Activated CD8-positive, alpha-beta memory T cell treated with anti-CD3 and anti-CD28 coated beads, Interleukin-2, amount 10 ng/mL, durations not matched to agents 7 days and 5 days (primary cell): ENCODE measurements at regions not wholly inside any gene's neighbourhood (a gene's known extent, or its start where the extent isn't known, plus 50 kb on each side); places are given as distances from the start of the nearest gene placed in this dataset.
A peak's percentile ranks its signal among the peaks of the same experiment; 100 is the strongest.

Experiments
- ATAC-seq: fragments of 150-1000 bp; cut with Tn5 transposase; one replicate; pipeline ENCODE4 v1.10.0; 2021; ENCODE audit warnings: moderate library complexity
- CTCF ChIA-PET: fragments of 350-600 bp; sonication (Branson Sonifier 250); formaldehyde crosslinking; loops from one replicate; lab custom pipeline; 2021; ENCODE audit warnings: antibody characterized with exemption; lab: Charles Lee
- DNase-seq: peaks from one replicate; pipeline ENCODE4 v3.0.0-alpha.2; 2020
- H3K27ac Mint-ChIP-seq: one replicate; pipeline ENCODE4 v1.8.0; 2021; ENCODE audit warnings: mild to moderate bottlenecking, mixed read lengths
- H3K27me3 Mint-ChIP-seq: one replicate; pipeline ENCODE4 v1.8.0; 2021; ENCODE audit warnings: mixed read lengths
- H3K36me3 Mint-ChIP-seq: one replicate; pipeline ENCODE4 v1.8.0; 2021; ENCODE audit warnings: mild to moderate bottlenecking, mixed read lengths
- H3K4me1 Mint-ChIP-seq: one replicate; pipeline ENCODE4 v1.8.0; 2021; ENCODE audit warnings: mixed read lengths
- H3K4me3 Mint-ChIP-seq: one replicate; pipeline ENCODE4 v1.8.0; 2021; ENCODE audit warnings: mild to moderate bottlenecking, moderate library complexity, mixed read lengths
- H3K9me3 Mint-ChIP-seq: one replicate; pipeline ENCODE4 v1.8.0; 2022; ENCODE audit warnings: low read depth, mixed read lengths

DNA sequence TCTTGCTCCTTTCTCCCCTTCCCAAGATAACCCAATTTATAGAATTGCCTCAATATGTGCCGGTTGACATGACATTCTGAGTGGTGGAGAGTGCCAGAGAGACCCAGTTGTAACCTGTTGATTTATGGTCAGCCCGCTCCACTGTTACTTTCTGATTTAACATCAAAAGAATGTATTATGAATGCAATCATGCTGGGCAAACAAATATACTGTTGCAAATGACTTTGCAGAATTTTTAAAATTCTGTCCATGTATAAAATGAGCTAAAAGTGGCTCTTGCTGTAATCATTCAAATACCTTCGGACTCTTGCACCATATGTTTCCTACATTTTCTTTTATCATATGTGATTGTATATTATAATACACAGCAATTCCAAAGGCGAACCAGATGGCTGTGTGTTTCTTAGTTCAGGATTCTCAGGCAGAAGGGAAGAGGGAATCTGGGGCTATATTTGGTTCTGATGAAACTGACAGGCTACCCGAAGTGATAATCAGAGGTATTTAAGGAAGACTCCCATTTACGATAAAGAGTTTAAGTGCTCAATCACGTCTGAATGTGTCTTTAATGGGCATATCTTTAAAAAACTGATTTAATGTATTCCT lies 131.7 kb downstream of the CLCN4 start:
- no peak for DNase-seq
- CTCF ChIA-PET: no interaction called here
- Mint-ChIP-seq H3K9me3 (no peaks in the 10 kb centered on the region), H3K36me3 (no peaks in the 10 kb centered on the region), H3K27me3 (no peaks in the 10 kb centered on the region), H3K4me3 (no peak overlapping the region), H3K4me1 (no peaks in the 10 kb centered on the region), H3K27ac (no peak overlapping the region)
- no peak for ATAC-seq

DNA sequence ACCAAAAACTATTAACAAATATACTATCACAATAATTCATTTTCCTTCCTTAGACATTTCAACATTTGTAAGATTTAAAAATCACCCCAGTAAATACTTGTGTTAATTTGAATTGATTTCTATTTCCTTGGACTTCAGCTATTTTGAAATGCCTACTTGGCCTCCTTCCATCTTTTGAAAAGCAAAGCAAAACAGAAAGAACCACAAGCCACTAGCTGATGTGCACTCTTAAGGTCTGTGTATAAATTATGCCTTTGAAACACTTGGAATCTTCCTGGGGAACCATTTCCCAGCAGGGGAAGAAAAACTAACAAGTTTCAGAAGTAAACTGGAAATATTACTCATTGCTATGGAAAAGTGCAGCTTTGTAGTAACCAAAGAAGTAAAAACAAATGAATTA lies 139.8 kb downstream of the CLCN4 start:
- ATAC-seq: no peak
- H3K4me3 Mint-ChIP-seq: no peak overlapping the region

DNA sequence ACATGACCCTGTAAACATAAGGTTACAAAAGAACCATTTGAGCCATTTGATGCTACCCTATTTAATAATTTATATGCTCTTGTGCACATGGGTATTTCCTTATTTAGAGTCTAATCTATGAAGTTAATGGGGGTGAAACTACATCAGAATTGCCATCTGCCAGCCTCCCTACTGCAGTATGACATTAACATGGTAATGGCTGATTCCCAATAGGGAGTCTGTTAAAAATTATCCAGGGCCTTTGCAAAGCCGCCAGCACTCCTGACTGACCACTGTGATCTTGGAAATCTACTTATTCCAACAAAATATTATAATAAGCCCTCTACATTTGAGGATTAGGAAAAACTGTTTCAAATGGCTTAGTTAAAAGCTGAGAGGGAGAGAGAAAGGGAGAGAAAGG lies 153.7 kb downstream of the CLCN4 start:
- no peak overlapping the region for H3K4me3 Mint-ChIP-seq
- H3K4me1 Mint-ChIP-seq: no peaks in the 10 kb centered on the region
- H3K27ac Mint-ChIP-seq: no peak overlapping the region
- DNase-seq (no peak), ATAC-seq (no peak)
- H3K36me3 Mint-ChIP-seq: no peaks in the 10 kb centered on the region
- CTCF ChIA-PET: no interaction called here
- no peaks in the 10 kb centered on the region for H3K27me3 Mint-ChIP-seq
- no peaks in the 10 kb centered on the region for H3K9me3 Mint-ChIP-seq

More for the DNA sequence above, 139.8 kb downstream of the CLCN4 start:
- no peak overlapping the region for H3K27ac Mint-ChIP-seq
- no peaks in the 10 kb centered on the region for H3K27me3 Mint-ChIP-seq
- DNase-seq: no peak
- CTCF ChIA-PET: no interaction called here
- H3K36me3 Mint-ChIP-seq: no peaks in the 10 kb centered on the region
- H3K4me1 Mint-ChIP-seq: no peaks in the 10 kb centered on the region
- H3K9me3 Mint-ChIP-seq: no peaks in the 10 kb centered on the region

DNA sequence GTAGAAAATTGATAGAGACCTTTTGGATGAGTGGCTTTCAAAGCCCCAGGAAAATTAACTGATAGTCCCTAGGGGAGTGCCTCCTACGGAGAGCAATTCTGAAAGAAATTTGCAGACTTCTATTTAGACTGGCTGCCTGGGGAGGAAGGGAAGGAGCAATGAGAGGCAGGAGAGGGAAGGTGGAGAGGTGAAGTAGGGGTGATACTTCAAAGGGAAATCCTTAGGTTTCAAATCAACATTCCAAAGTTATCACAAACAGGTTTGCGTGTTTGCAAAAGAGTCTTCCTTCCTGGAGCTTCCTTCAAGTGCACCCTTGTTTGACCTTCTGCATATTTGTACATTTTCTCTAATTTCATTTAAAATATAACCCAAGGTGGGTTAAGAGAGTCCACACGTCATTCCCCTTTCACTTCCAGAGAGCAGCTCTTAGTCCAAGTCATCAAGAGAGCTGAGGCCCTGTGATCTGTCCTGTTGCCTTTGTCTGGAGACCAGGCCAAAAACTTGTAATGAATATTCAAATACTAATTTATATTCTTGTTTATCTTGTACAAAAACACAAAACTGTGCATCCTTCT lies 157.8 kb downstream of the CLCN4 start:
- H3K9me3 Mint-ChIP-seq: no peaks in the 10 kb centered on the region
- no peak overlapping the region for H3K4me3 Mint-ChIP-seq
- ATAC-seq: no peak
- no peaks in the 10 kb centered on the region for H3K27me3 Mint-ChIP-seq
- CTCF ChIA-PET: no interaction called here
- H3K27ac Mint-ChIP-seq: no peak overlapping the region
- no peak for DNase-seq
- H3K4me1 Mint-ChIP-seq: no peaks in the 10 kb centered on the region
- no peaks in the 10 kb centered on the region for H3K36me3 Mint-ChIP-seq

DNA sequence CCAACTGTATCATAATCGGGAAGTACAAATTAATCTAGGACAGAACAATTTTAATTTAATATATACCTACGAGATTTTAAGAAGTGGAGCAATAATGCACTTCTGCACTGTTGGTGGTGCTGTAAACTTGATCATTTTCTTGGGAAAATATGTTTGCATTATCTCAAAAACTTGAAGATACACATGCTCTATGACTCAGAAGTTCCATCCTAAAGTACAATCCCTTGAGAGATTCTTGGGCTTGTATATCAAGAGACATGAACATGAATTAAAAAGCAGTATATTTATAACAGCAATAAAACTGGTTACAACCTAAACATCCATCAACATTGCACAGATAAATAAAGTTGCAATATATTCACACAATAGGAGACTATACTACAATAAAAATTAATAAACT lies 168.8 kb downstream of the CLCN4 start:
- H3K4me3 Mint-ChIP-seq: no peak overlapping the region
- H3K36me3 Mint-ChIP-seq: no peaks in the 10 kb centered on the region
- CTCF ChIA-PET: no interaction called here
- no peaks in the 10 kb centered on the region for H3K4me1 Mint-ChIP-seq
- ATAC-seq (no peak), DNase-seq (no peak)
- H3K9me3 Mint-ChIP-seq: no peaks in the 10 kb centered on the region
- H3K27me3 Mint-ChIP-seq: no peaks in the 10 kb centered on the region
- H3K27ac Mint-ChIP-seq: no peak overlapping the region

DNA sequence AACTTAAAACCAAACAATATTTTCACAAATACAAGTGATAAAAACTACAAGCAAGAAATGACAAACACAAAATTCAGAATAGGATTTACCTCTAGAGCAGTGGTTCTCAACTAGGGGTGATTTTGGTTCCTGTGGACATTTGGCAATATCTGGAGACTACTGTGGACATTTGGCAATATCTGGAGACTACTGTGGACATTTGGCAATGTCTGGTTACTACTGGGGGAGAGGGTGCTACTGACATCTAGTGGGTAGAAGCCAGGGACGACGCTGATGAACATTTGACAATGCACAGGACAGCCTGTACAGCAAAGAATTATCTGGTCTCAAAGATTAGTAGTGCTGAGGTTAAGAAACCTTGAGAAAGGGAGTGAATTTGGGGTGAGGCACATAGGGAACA lies 169.8 kb downstream of the CLCN4 start:
- H3K4me3 Mint-ChIP-seq: no peak overlapping the region
- ATAC-seq: no peak
- CTCF ChIA-PET: no interaction called here

DNA sequence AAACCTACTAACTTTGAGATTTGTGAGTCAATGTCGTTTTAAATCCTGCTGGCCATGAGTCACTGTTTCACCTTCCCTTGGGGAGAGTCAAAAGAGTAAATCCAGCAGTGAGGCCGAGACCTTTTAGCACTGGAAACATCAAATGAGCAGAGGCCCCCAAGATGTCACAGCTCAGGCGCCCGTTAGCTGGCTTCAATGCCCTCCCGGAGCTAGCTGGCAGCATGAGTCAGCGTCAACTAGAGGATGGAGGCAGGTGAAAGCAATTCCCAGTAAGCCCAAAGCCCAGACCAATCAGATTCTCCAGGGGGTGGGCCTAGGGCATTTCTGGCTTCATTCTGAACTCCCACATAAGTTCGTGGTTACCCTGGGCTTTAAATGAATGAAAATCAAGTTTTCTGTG lies 170.9 kb downstream of the CLCN4 start:
- Mint-ChIP-seq H3K4me3 (no peak overlapping the region), H3K36me3 (no peaks in the 10 kb centered on the region), H3K27me3 (no peaks in the 10 kb centered on the region), H3K9me3 (no peaks in the 10 kb centered on the region), H3K4me1 (no peaks in the 10 kb centered on the region), H3K27ac (no peak overlapping the region)
- CTCF ChIA-PET: no interaction called here
- DNase-seq: no peak
- ATAC-seq: no peak

More for the DNA sequence above, 169.8 kb downstream of the CLCN4 start:
- DNase-seq: no peak
- Mint-ChIP-seq H3K36me3 (no peaks in the 10 kb centered on the region), H3K27ac (no peak overlapping the region), H3K27me3 (no peaks in the 10 kb centered on the region), H3K4me1 (no peaks in the 10 kb centered on the region), H3K9me3 (no peaks in the 10 kb centered on the region)

DNA sequence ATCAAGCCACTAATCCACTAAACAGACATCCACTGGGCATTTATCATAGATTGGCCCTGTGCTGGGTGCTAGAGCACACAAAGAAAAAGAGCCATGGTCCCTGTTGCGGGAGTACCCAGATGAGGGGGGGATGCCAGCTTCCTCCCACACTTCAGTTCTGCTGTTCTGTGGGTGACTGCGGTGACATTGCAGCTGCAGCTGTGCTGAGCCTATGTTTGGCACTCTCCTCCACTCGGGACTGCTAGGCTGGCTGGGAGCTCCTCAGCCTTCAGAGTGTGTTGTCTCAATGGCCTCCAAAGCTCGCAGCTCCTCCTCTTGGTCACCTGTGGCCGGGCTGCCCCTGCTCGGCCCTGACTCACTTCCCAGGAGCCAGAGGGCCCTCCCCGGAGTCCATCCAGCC lies 173.2 kb downstream of the CLCN4 start:
- no peak for ATAC-seq
- Mint-ChIP-seq H3K4me3 (no peak overlapping the region), H3K4me1 (no peaks in the 10 kb centered on the region)

DNA sequence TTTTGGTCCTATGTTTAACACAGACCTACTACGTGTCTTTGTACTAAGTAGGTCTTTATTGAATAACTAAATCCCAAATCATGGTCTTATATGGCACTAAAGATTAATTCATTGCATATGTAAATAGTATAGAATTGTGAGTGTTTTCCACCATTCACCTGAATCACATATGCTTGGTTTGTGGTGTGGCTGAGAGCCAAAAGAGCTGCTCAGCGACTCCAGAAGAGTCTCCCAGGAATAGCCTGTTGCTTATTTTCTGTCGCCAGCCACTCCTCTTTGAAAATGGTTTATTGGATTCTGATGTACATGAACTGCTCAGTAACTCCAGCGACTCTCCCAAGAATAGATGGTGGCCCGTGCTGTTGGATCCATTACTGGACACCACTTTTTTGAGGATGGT lies 184.5 kb downstream of the CLCN4 start:
- no peak for DNase-seq
- no peaks in the 10 kb centered on the region for H3K27me3 Mint-ChIP-seq
- CTCF ChIA-PET: no interaction called here
- H3K27ac Mint-ChIP-seq: no peak overlapping the region
- H3K36me3 Mint-ChIP-seq: no peaks in the 10 kb centered on the region
- H3K4me1 Mint-ChIP-seq: no peaks in the 10 kb centered on the region
- no peak overlapping the region for H3K4me3 Mint-ChIP-seq
- no peaks in the 10 kb centered on the region for H3K9me3 Mint-ChIP-seq
- ATAC-seq: no peak

More for the DNA sequence above, 173.2 kb downstream of the CLCN4 start:
- Mint-ChIP-seq H3K36me3 (no peaks in the 10 kb centered on the region), H3K9me3 (no peaks in the 10 kb centered on the region), H3K27me3 (no peaks in the 10 kb centered on the region), H3K27ac (no peak overlapping the region)
- CTCF ChIA-PET: no interaction called here
- DNase-seq: no peak

DNA sequence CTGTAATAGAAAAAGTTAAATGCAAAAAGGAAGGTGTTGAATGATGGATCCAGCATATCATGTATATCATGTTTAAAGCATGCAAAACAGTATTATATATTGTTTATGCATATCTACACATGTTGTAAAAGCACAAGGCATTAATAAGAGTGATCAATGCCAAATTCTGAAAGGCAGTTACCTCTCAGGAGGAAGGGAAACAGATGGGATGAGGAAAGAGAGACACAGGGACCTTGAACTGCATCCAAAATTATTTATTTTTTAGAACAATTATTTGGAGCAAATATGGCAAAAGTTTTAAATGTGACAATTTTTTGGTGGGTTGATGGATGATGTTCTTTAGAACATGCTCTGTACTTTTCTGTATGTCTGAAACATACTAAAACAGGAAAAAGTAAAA lies 193.4 kb downstream of the CLCN4 start:
- H3K9me3 Mint-ChIP-seq: no peaks in the 10 kb centered on the region
- CTCF ChIA-PET: no interaction called here
- H3K36me3 Mint-ChIP-seq: no peaks in the 10 kb centered on the region
- no peak overlapping the region for H3K27ac Mint-ChIP-seq
- ATAC-seq (no peak), DNase-seq (no peak)
- H3K4me1 Mint-ChIP-seq: no peaks in the 10 kb centered on the region
- H3K4me3 Mint-ChIP-seq: no peak overlapping the region
- no peaks in the 10 kb centered on the region for H3K27me3 Mint-ChIP-seq

DNA sequence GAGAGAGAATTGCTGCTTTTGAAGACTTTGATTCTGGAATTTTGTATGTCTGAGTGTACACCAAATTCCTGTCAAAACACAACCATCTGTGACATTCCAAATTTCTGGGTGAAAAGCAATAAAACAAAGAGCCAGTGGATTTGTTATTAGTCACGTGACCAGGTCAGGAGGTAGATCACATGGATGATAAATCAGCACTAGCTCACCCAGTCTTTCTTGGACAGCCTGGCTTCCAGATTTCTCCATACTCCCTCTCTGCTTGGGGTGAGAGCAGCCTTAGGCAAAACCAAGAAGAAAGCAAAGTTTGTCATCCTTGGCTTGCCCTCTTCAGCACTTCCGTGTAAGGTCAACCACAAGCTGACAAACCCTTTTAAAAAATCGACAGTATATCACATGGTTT lies 194.2 kb downstream of the CLCN4 start:
- Mint-ChIP-seq H3K27me3 (no peaks in the 10 kb centered on the region), H3K4me3 (no peak overlapping the region), H3K27ac (no peak overlapping the region), H3K36me3 (no peaks in the 10 kb centered on the region), H3K4me1 (no peaks in the 10 kb centered on the region), H3K9me3 (no peaks in the 10 kb centered on the region)
- ATAC-seq (no peak), DNase-seq (no peak)
- CTCF ChIA-PET: no interaction called here

DNA sequence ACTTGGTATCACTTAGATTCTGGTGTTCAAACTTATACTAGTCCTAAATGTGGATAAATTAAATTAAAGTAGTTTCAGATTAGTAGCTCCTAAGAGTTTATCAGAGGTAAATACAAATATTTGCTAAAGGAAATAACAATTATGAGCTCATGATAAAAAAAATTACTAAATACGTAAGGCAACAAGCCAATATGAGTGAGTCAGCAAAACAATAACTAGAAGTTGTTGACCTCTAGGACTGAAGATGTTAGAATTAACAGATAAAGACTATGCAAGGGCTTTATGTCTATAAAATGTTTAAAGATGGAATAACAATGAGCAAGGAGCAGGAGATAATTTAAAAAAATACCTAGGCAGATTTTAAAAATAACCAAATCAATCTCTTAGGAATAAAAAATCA lies 195.8 kb downstream of the CLCN4 start:
- Mint-ChIP-seq H3K27ac (no peak overlapping the region), H3K36me3 (no peaks in the 10 kb centered on the region), H3K4me3 (no peak overlapping the region), H3K4me1 (peaks cover 5% of the 10 kb centered on the region), H3K9me3 (no peaks in the 10 kb centered on the region), H3K27me3 (no peaks in the 10 kb centered on the region)
- ATAC-seq: no peak
- CTCF ChIA-PET: no interaction called here
- no peak for DNase-seq

DNA sequence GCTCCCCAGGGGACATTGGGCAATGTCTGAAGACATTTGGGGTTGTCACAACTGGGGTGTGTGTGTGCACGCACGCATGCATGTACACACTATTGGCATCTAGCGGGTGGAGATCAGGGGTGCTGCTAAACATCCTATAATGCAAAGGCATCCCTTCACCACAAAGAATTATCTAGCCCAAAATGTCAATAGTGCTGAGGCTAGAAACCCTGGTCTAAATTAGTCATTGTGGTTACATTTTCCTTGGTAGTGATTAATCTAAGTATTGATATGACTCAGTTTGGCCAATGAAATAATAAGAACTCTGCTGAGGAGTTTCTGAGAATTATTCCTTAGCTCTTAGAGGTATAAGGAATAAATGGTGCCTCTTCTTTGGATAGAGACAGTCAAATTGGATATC lies 200.2 kb downstream of the CLCN4 start:
- Mint-ChIP-seq H3K4me3 (no peak overlapping the region), H3K36me3 (no peaks in the 10 kb centered on the region), H3K9me3 (no peaks in the 10 kb centered on the region), H3K27ac (no peak overlapping the region), H3K4me1 (peaks cover 5% of the 10 kb centered on the region), H3K27me3 (peaks cover 7% of the 10 kb centered on the region)
- ATAC-seq (peak; percentile 30), DNase-seq (no peak)
- CTCF ChIA-PET: no interaction called here

DNA sequence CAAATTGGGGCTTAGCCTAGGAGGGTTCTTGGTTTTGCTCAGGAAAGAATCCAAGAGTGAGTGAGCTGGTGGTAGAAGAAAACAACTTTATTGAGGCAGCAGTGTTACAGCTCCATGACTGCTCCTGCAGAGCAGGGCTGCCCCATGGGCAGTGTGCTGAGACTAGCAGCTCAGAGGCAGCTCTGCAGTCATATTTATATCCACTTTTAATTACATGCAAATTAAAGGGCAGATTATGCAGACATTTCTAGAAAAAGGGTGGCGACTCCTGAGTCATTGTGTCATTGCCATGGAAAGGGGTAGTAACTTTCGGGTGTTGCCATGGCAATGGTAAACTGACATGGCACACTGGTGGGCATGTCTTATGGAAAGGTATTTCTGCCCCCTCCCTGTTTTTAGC lies 202.2 kb downstream of the CLCN4 start:
- H3K36me3 Mint-ChIP-seq: no peaks in the 10 kb centered on the region
- ATAC-seq (no peak), DNase-seq (no peak)
- peaks cover 7% of the 10 kb centered on the region for H3K27me3 Mint-ChIP-seq
- peaks cover 5% of the 10 kb centered on the region for H3K4me1 Mint-ChIP-seq
- CTCF ChIA-PET: no interaction called here
- no peaks in the 10 kb centered on the region for H3K9me3 Mint-ChIP-seq
- H3K27ac Mint-ChIP-seq: no peak overlapping the region
- H3K4me3 Mint-ChIP-seq: no peak overlapping the region

DNA sequence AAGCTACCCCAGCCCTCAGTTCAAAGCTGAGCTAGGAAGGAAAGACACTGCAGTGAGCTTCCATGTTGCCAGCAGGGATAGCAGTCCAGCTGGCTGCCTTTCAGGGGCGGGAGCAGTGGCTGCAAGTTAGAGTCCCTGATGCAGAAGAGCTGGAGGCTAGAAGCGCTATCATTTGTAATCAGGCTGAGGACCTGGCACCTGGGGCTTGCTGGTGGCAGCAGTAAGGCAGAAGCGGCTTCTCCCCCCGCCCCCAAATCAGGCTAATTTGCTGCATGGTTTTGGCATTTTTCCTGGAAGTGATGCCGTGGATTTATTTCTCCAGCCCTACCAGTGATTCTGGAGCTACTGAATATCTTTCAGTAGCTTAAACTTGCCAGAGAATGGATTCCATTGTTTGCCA lies 203.3 kb downstream of the CLCN4 start:
- Mint-ChIP-seq H3K9me3 (no peaks in the 10 kb centered on the region), H3K4me3 (no peak overlapping the region), H3K27ac (no peak overlapping the region), H3K4me1 (peaks cover 5% of the 10 kb centered on the region), H3K27me3 (peaks cover 7% of the 10 kb centered on the region), H3K36me3 (no peaks in the 10 kb centered on the region)
- CTCF ChIA-PET: no interaction called here
- ATAC-seq: no peak
- no peak for DNase-seq
